IMR-90 (cell line): ENCODE measurements at regions not wholly inside any gene's neighbourhood (a gene's known extent, or its start where the extent isn't known, plus 50 kb on each side); places are given as distances from the start of the nearest gene placed in this dataset.

ENCODE experiments used
- CEBPB ChIP-seq: IDR thresholded peaks from 2 replicates; pipeline ENCODE4 v1.6.1; 2012; ENCODE audit warnings: low read depth, low read length, improper control_type of control experiment
- CTCF ChIP-seq: conservative IDR thresholded peaks from 2 replicates; pipeline ENCODE4 v1.5.1; 2012; ENCODE audit warnings: mild to moderate bottlenecking, low read depth, low read length, improper control_type of control experiment
- MAFK ChIP-seq: IDR thresholded peaks from 2 replicates; pipeline ENCODE4 v1.6.1; 2012; ENCODE audit warnings: low read depth, low read length, improper control_type of control experiment
- MAZ ChIP-seq: IDR thresholded peaks from 2 replicates; pipeline ENCODE4 v1.6.1; 2012; ENCODE audit warnings: low read depth, mild to moderate bottlenecking, low read length, improper control_type of control experiment, moderate library complexity, borderline replicate concordance
- MXI1 ChIP-seq: IDR thresholded peaks from 2 replicates; pipeline ENCODE4 v1.6.1; 2012; ENCODE audit warnings: low read depth, mild to moderate bottlenecking, low read length, moderate library complexity, borderline replicate concordance
- POLR2A ChIP-seq: IDR thresholded peaks from 2 replicates; pipeline ENCODE4 v1.6.1; 2012; ENCODE audit warnings: mild to moderate bottlenecking, low read depth, low read length
- RFX5 ChIP-seq: IDR thresholded peaks from 2 replicates; pipeline ENCODE4 v1.8.0; 2012; ENCODE audit warnings: low read depth, mild to moderate bottlenecking, low read length, moderate library complexity

GRCh38 chr6:113788586-113788985, 68.6 kb upstream of the MARCKS start:
- TF ChIP-seq MAZ: no peak
- TF ChIP-seq CTCF: no peak
- TF ChIP-seq MAFK: no peak
- TF ChIP-seq MXI1: no peak
- no peak for TF ChIP-seq CEBPB
- TF ChIP-seq POLR2A: no peak
- TF ChIP-seq RFX5: no peak
